ENCODE measurements at regions not wholly inside any gene's neighbourhood (a gene's known extent, or its start where the extent isn't known, plus 50 kb on each side); places are given as distances from the start of the nearest gene placed in this dataset.
"Not testable (repeated sequence)": the region's sequence is repeated elsewhere in the genome, so short reads cannot be mapped to it uniquely, and the experiment has no call there.

DNA sequence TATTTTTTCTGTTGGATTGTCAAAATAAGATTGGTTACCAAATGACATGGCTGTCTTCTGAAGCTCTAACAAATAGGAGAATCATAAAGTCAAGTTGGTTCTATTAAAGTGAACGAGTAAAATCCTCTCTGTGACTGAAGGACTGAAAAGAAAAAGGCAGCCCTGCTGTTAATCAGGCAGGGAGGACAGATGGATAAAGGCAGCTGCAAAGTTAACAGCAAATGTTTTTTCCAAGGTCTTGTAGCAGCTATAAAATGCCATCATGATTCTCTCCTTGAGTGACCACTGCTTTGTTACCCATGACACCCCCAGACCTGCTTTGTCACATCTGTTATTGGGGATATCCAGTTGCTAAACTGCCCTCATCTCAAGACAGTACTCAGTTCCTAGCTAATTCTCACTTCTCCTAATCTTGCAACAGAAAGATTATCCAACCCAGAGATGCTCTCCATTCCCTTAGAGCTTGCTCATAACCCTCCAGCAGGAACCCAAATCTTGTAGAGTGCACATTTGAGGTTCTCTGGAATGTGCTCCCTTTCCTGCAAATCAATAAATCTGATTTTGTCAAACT, 89.7 kb upstream of the PARP8 start:
- no peak overlapping the region for H3K4me3 ChIP-seq

DNA sequence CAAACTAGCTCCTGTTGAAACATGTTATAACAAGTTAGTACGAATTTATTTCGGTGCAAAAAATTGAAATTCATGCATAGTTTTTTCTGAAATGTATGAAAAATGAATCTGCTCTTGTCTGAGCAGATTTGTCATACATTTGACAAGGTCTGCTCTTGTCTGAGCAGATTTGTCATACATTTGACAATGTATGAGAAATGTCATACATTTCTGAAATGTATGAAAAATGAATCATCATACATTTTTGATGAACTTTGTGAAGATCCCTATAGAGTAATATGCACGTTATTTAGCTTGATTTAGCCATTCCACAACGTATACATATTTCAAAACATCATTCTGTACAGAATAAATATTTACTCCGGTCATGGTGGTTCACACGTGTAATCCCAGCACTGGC, 85.9 kb upstream of the PARP8 start:
- Histone ChIP-seq H3K9me3 (no peaks in the 10 kb centered on the region), H3K36me3 (no peaks in the 10 kb centered on the region), H3K4me3 (no peak overlapping the region), H3K27me3 (no peaks in the 10 kb centered on the region)
- no peak for DNase-seq

More for the DNA sequence above, 89.7 kb upstream of the PARP8 start:
- Histone ChIP-seq H3K36me3 (no peaks in the 10 kb centered on the region), H3K27me3 (no peaks in the 10 kb centered on the region), H3K9me3 (no peaks in the 10 kb centered on the region)
- DNase-seq = no peak

DNA sequence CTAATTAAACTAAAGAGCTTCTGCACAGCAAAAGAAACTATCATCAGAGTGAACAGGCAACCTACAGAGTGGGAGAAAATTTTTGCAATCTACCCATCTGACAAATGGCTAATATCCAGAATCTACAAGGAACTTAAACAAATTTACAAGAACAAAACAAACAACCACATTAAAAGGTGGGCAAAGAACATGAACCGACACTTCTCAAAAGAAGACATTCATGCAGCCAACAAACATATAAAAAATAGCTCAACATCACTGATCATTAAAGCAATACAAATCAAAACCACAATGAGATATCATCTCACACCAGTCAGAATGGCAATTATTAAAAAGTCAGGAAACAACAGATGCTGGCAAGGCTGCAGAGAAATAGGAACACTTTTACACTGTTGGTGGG, 84.6 kb upstream of the PARP8 start:
- DNase-seq, H3K36me3 ChIP-seq, H3K27me3 ChIP-seq, H3K9me3 ChIP-seq, H3K4me3 ChIP-seq: not testable (repeated sequence)

DNA sequence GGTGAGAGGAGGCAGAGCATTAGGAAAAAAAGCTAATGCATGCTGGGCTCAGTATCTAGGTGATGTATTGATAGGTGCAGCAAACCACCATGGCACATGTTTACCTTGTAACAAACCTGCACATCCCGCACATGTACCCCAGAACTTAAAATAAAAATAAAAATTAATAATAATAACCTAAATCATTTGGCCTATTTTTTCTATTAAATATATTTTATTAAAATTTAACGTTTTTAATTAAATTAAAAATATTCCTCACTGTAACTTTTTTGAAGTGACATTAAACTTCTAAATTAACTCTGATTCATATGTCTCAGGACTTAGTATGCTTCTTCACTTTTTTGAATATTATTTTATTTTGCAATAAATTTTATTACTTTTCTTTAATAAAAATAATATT, 83.7 kb upstream of the PARP8 start:
- no peaks in the 10 kb centered on the region for H3K36me3 ChIP-seq
- no peak overlapping the region for H3K4me3 ChIP-seq
- no peaks in the 10 kb centered on the region for H3K9me3 ChIP-seq
- no peak for DNase-seq
- no peaks in the 10 kb centered on the region for H3K27me3 ChIP-seq

DNA sequence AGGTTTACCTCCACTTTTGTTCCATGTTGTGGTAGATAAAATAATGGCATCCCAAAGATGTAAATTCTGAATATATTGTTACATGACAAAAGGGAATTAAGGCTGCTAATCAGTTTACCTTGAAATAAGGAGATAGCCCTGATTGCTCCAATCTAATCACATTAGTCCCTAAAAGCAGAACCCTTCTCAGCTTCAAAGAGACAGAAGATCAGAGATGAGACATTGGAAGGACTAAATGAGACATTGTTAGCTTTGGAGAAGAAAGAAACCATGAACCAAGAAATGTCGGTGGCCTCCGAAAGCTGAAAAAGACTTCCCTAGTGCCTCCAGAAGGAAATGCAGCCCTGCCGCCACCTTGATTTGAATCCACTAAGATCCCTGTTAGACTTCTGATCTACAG, 82.8 kb upstream of the PARP8 start:
- no peak for DNase-seq
- H3K27me3 ChIP-seq = no peaks in the 10 kb centered on the region
- no peaks in the 10 kb centered on the region for H3K36me3 ChIP-seq
- no peak overlapping the region for H3K4me3 ChIP-seq
- H3K9me3 ChIP-seq = no peaks in the 10 kb centered on the region

DNA sequence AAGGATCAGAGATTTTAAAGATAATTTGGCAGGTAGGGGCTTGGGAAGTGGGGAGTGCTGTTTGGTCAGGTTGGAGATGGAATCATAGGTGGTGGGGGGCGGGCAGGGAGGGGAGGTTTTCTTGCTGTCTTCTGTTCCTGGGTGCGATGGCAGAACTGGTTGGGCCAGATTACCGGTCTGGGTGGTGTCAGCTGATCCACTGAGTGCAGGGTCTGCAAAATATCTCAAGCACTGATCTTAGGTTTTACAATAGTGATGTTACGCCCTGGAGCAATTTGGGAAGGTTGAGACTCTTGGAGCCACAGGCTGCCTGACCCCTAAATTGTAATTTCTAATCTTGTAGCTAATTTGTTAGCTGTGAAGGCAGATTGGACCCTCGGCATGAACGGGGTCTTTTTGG, 78.0 kb upstream of the PARP8 start:
- H3K9me3 ChIP-seq, DNase-seq, H3K27me3 ChIP-seq, H3K36me3 ChIP-seq, H3K4me3 ChIP-seq: not testable (repeated sequence)

DNA sequence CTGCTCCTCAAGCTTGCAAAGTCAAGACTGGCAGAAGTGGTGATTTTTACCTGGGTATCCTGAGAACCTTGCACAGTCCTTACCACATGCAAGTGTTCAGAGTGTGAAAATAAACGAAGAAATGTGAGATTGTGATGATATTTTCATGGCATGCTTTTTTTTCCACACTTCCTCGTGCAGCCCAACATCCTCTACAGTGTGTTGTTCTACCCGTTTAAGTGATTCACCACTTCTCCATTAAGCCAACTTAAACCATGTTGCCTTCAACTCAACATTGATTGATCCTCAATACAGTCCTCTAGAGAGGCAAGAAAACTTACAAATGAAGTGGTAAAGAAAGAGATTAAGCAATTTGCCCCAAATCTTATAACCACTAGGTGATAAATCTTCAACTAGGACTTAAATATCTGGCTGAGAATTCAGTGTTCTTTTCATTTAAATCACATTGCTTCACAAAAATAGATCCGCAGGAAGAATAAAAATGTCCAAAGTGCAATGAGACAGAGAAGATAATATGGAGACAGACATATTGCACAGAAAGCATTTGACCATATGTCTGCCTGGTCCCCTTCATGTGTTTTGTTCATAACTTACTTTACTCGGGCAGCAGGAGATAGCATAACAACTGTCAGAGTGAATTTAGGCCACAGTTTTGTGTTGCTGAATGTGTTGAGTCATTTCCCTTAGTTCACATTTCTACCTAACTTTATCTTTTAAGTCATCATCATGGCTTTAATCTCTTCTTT, 75.8 kb upstream of the PARP8 start:
- not testable (repeated sequence) for H3K4me3 ChIP-seq, H3K27me3 ChIP-seq, DNase-seq, H3K36me3 ChIP-seq, H3K9me3 ChIP-seq

DNA sequence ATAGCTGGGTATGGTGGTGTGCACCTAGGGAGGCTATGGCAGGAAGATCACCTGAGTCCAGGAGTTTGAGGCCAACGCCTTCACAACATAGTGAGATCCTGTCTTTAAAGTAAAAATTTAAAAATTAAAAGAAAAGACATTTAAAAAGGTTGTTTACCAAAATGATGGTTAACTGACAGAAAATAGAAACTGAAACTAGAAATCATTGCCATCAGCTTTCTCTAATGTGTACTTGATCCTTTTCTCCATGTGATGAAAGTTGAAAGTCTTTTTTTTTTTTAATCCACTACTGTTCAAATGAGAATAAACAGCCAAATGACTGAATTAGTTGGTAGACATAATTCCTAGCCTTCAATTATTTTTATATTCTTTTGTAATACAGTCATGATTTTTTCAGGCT, 75.1 kb upstream of the PARP8 start:
- not testable (repeated sequence) for H3K27me3 ChIP-seq, H3K4me3 ChIP-seq, H3K36me3 ChIP-seq, H3K9me3 ChIP-seq, DNase-seq

DNA sequence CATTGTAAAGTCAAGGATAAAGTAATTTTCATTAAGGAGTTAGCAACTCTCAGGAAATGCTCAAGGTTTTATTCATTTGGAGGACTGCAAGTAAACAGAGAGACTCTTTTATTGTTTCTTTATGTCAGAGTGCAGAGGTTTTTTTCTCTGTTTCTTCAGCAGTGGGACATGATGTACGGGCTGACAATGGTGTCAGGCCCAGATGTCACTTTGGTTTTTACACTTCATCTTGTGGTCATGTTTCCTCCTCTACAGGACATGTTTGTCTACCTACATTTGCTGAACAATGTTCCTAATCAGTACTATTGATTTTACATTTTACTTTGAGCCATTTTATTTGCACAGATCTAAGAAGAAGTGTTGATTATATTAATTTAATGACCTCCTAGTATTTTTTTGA, 72.8 kb upstream of the PARP8 start:
- DNase-seq = no peak
- H3K9me3 ChIP-seq = peaks cover 2% of the 10 kb centered on the region; the same call in 1 of the 2 replicates
- H3K4me3 ChIP-seq = no peak overlapping the region
- no peaks in the 10 kb centered on the region for H3K27me3 ChIP-seq
- H3K36me3 ChIP-seq = no peaks in the 10 kb centered on the region

DNA sequence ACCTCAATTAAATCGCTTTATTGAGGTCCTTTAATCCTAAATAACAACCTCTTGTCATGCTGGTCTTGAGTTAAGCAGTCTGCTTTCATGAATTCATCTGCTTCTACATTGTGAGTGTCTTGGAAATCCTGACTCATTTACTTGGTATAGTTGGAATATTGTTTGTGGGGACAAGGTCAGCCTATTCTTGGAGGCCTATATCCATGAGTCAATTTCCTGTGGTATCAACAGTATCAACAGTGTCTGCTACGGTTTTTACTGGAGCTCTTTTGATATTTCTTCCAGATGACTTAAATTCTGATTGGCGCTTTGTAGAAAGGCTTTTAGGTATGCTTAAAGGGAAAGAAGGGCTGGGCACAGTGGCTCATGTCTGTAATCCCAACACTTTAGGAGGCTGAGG, 71.2 kb upstream of the PARP8 start:
- Histone ChIP-seq H3K27me3 (no peaks in the 10 kb centered on the region), H3K4me3 (no peak overlapping the region), H3K9me3 (peaks cover 2% of the 10 kb centered on the region; the same call in 1 of the 2 replicates), H3K36me3 (no peaks in the 10 kb centered on the region)
- DNase-seq = no peak

DNA sequence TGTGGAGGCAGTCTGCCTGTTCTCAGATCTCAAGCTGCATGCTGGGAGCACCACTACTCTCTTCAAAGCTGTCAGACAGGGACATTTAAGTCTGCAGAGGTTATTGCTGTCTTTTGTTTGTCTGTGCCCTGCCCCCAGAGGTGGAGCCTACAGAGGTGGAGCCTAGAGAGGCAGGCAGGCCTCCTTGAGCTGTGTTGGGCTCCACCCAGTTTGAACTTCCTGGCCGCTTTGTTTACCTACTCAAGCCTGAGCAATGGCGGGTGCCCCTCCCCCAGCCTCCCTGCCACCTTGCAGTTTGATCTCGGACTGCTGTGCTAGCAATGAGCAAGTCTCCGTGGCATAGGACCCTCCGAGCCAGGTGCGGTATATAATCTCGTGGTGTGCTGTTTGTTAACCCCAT, 64.9 kb upstream of the PARP8 start:
- H3K27me3 ChIP-seq, H3K36me3 ChIP-seq, DNase-seq, H3K9me3 ChIP-seq, H3K4me3 ChIP-seq: not testable (repeated sequence)

DNA sequence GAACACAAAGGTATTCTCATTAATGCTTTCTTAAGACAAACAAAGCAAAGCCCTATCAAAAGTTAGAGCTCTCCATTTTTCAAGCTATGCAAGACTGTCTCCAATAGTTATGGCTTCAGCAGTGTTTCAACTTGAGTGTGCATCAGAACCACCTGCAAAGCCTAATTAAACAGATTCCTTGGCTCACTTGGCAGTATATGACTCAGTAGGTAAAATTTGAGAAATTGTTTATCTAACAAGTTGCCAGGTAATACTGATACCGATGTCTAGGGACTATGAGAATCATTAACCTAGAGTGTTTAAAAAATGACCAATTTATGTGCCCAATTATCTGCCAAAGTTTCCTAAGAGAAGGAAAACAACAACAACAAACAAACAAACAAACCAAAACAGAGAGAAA, 60.3 kb upstream of the PARP8 start:
- DNase-seq = no peak
- no peaks in the 10 kb centered on the region for H3K36me3 ChIP-seq
- no peaks in the 10 kb centered on the region for H3K27me3 ChIP-seq
- H3K4me3 ChIP-seq = no peak overlapping the region
- H3K9me3 ChIP-seq = no peaks in the 10 kb centered on the region

DNA sequence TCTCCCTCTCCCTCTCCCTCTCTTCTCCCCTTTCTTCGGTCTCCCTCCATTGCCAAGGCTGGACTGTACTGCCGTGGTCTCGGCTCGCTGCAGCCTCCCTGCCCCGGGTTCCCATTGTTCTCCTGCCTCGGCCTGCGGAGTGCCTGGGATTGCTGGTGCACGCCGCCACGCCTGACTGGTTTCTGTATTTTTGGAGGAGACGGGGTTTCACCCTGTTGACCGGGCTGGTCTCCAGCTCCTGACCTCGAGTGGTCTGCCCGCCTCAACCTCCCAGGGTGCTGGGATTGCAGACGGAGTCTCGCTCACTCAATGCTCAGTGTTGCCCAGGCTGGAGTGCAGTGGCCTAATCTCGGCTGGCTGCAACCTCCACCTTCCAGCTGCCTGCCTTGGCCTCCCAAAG, 59.0 kb upstream of the PARP8 start:
- H3K9me3 ChIP-seq, H3K4me3 ChIP-seq, H3K27me3 ChIP-seq, DNase-seq, H3K36me3 ChIP-seq: not testable (repeated sequence)

DNA sequence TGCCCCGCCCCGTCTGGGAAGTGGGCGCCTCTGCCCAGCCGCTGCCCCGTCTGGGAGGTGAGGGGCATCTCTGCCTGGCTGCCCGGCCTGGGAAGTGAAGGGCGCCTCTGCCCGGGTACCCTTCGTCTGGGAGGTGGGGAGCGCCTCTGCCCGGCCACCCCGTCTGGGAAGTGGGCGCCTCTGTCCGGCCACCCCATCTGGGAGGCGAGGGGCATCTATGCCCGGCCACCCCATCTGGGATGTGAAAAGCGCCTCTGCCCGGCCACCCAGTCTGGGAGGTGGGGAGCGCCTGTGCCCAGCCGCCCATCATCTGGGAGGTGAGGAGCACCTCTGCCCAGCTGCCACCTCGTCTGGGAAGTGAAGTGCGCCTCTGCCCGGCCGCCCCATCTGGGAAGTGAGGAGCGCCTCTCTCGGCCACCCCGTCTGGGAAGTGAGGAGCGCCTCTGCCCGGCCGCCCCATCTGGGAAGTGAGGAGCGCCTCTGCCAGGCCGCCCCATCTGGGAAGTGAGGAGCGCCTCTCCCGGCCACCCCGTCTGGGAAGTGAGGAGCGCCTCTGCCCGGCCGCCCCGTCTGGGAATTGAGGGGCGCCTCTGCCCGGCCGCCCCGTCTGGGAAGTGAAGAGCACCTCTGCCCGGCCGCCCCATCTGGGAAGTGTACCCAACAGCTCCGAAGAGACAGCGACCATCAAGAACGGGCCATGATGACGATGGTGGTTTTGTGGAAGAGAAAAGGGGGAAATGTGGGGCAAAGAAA, 58.3 kb upstream of the PARP8 start:
- not testable (repeated sequence) for H3K4me3 ChIP-seq, DNase-seq, H3K36me3 ChIP-seq, H3K9me3 ChIP-seq, H3K27me3 ChIP-seq

DNA sequence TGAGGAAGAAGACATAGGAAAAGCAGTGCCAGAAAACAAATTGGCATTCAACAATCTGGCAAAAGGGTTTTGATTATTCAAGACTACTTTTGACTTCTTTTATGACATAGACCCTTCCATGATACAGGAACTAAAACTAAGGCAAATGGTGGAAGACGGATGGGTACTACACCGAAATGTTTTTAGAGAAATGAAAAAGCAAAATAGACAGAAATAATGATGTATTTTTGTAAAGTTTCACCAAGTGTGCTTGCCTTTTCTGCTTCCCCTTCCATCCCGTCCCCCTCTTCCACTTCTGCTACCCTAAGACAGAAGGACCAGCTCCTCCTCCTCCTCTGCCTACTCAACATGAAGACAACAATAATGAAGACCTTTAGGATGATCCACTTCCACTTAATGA, 53.4 kb upstream of the PARP8 start:
- H3K27me3 ChIP-seq, H3K9me3 ChIP-seq, DNase-seq, H3K4me3 ChIP-seq, H3K36me3 ChIP-seq: not testable (repeated sequence)
